Coronary artery (tissue), 2 donors: ENCODE measurements at regions not wholly inside any gene's neighbourhood (a gene's known extent, or its start where the extent isn't known, plus 50 kb on each side); places are given as distances from the start of the nearest gene placed in this dataset.

Experiments
- DNase-seq: peaks from one replicate; pipeline ENCODE4 v3.0.0-alpha.2; 2017; ENCODE audit warnings: low spot score
- H3K27ac ChIP-seq, 2 donors: fragments of 200-600 bp; sonication (generic); one replicate each; pipeline ENCODE4 v1.5.1; 2016 to 2019
- H3K4me3 ChIP-seq: fragments of 200-600 bp; sonication (generic); 2 replicates; pipeline ENCODE4 v1.5.1; 2016; ENCODE audit warnings: mild to moderate bottlenecking, moderate library complexity
- TF ChIP-seq, protein P1 (sequence below): fragments of 200-600 bp; sonication (generic); IDR thresholded peaks from one replicate; pipeline ENCODE4 v1.5.1; 2019; ENCODE audit warnings: antibody characterized with exemption

GRCh38 chr5:146940295-146940694 lies 61.7 kb upstream of the PPP2R2B start:
- TF ChIP-seq, protein P1, sequence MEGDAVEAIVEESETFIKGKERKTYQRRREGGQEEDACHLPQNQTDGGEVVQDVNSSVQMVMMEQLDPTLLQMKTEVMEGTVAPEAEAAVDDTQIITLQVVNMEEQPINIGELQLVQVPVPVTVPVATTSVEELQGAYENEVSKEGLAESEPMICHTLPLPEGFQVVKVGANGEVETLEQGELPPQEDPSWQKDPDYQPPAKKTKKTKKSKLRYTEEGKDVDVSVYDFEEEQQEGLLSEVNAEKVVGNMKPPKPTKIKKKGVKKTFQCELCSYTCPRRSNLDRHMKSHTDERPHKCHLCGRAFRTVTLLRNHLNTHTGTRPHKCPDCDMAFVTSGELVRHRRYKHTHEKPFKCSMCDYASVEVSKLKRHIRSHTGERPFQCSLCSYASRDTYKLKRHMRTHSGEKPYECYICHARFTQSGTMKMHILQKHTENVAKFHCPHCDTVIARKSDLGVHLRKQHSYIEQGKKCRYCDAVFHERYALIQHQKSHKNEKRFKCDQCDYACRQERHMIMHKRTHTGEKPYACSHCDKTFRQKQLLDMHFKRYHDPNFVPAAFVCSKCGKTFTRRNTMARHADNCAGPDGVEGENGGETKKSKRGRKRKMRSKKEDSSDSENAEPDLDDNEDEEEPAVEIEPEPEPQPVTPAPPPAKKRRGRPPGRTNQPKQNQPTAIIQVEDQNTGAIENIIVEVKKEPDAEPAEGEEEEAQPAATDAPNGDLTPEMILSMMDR, result no peak
- Histone ChIP-seq H3K27ac (no peak overlapping the region), H3K4me3 (no peak overlapping the region)
- no peak for DNase-seq

DNA sequence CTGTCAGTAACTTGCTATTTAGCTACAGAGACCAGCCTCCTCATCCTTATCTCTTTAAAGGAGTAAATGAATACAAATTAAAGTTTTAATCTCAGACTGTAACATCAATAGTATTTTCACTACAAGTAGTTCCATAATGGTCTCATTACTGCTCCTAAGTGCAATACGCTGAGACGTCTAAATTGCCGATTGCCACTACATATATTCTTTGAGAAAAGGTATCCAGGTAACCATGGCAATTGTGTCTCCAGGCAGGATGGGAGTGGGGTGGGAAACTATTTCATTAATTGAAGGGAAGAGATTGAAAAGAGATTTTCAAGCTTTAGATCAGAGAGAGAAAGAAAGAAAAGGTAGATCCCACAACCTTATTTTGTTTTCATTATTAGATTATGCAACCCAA lies 65.5 kb upstream of the PPP2R2B start:
- TF ChIP-seq, protein P1, result no peak
- Histone ChIP-seq H3K4me3 (no peak overlapping the region), H3K27ac (no peak overlapping the region)
- no peak for DNase-seq

DNA sequence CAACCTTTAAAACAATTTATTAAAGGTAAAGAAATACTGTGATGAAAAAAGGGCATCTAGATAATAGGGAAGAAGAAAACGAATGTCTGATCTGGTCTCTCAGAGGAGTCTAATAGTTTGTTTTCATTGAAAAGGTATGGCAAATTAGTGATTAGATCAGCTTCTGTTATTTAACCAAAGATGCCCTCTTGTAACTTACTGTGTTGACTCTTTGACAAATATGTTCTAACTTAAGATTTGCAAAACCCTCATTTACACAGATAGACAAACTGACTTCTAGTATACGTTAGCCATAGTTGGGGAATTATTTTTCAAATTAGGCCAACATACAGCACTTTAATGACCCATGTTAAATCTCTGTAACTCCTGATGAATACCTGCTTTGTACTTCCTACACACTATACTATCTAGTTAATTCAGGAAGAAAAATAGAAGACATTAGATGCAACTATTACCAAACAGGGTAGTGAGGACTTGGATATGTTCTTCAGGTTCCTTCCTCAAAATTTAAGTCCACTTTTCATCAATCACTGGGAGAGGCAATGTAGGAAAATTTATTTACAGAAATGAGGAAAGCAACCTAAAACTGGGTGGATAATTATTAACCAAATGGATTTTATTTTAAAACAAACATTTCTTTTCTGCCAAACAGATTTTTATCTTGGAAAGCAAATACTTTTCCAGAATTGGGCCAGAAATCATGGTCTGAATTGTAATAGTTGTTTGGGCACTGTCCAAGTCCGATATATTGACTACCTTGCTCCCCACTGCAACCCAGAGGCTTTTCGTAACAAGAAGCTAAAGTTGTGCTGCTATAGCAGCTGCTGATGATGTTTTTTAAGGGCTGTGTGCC lies 66.4 kb upstream of the PPP2R2B start:
- no peak for DNase-seq
- TF ChIP-seq, protein P1, result no peak
- Histone ChIP-seq H3K4me3 (no peak overlapping the region), H3K27ac (no peak overlapping the region)

DNA sequence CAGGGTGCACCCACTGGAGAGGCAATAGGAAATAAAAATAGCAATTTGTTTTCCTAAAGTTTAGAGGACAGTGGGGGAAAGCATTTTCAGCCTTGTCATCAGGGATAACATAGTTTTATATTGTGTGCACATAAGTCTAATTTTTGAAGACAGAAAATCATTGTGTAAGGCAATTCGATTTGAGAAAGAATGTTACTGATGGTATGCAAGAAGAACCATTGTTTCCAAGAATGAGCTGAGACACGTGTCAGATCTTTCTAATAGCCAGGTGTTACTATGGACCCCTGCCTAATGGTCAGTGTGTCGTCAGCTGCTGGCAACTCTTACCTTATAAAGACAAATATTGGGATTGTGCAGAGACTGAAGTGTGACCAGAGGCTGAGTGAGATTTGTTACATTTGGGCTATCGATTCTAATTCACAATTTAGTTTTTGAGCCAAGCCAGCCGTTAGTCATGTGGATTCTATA lies 67.1 kb upstream of the PPP2R2B start:
- TF ChIP-seq, protein P1, result no peak
- Histone ChIP-seq H3K4me3 (no peak overlapping the region), H3K27ac (no peak overlapping the region)
- DNase-seq, result no peak

DNA sequence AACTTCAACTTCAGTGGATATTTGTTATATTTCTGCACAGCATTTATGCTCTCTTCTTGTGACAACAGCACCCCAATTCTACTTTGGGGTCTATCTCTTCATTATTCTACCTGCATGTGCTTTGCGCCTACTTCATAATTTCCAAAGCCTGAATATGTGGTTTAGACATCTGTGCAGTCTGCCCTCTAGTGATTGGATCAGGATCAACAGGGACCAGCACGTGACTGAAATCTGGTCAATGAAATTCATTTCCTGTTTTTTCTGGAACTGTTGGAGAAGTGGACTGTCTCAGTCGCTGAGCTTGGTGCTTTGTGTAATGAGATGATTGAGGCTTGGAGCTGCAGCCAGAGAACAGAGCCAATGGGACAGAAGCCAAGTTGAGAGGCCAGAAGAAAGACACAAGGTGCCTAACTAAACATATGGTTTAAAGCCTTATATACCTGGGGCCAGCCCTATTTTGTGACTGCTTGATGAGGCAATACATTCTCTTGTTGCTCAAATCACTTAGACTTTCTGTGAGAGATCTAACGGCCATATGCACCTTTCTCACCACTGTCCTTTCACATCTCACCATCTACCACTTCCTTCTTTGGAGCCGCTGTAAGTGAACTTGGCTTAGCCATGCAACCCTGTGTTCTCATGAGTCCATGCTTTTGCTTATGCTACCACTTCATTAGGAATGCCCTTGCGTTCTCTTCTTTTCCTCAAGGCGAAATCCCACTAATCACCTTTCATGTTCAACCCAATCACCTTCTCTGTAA lies 68.8 kb upstream of the PPP2R2B start:
- no peak for DNase-seq
- H3K27ac ChIP-seq, result no peak overlapping the region
- TF ChIP-seq, protein P1, result no peak
- no peak overlapping the region for H3K4me3 ChIP-seq

DNA sequence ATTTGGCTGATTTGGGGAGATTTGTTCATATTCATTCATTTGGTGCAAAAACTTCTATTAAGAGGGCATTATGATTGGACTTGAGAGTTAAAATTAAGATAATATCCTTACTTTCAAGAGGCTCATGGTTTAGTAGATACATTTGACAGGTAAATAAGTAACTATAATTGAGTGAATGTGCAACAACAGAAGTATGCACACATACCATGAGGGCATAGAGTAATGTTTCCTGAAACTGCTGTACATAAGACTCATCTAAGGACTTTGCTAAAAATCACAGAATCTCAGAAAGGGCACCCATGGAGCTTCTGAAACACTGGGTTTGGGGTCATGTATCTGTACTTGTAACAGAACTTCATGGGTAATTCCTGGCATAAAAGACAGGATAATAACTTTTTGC lies 70.1 kb upstream of the PPP2R2B start:
- TF ChIP-seq, protein P1, result no peak
- Histone ChIP-seq H3K27ac (no peak overlapping the region), H3K4me3 (no peak overlapping the region)
- no peak for DNase-seq
